GM23338 (cell line): ENCODE measurements at regions not wholly inside any gene's neighbourhood (a gene's known extent, or its start where the extent isn't known, plus 50 kb on each side); places are given as distances from the start of the nearest gene placed in this dataset.

Experiments used
- ATAC-seq: fragments of 200-7000 bp; cut with Tn5 transposase; 3 replicates; pipeline ENCODE4 v1.9.1; 2020
- DNase-seq: peaks from one replicate; pipeline ENCODE4 v3.0.0-alpha.2; 2015; ENCODE audit warnings: low spot score
- H2AFZ ChIP-seq: fragments of 200-600 bp; sonication (generic); 2 replicates; pipeline ENCODE4 v1.8.0; 2016; ENCODE audit warnings: antibody characterized with exemption, mild to moderate bottlenecking, moderate library complexity
- H3F3A ChIP-seq: fragments of 200-600 bp; sonication (generic); replicated peaks from 2 replicates; pipeline ENCODE4 v1.8.0; 2017; ENCODE audit warnings: antibody characterized with exemption, mixed run types, low read depth
- H3K27ac ChIP-seq: fragments of 200-600 bp; sonication (generic); 2 replicates; pipeline ENCODE4 v1.6.1; 2016; ENCODE audit warnings: low read depth
- H3K27me3 ChIP-seq: fragments of 200-600 bp; sonication (generic); 2 replicates; pipeline ENCODE4 v1.8.0; 2016; ENCODE audit warnings: mild to moderate bottlenecking, mixed run types, moderate library complexity; ENCODE audit not compliant: insufficient read depth
- H3K36me3 ChIP-seq: fragments of 200-600 bp; sonication (generic); 2 replicates; pipeline ENCODE4 v1.8.0; 2016; ENCODE audit warnings: mild to moderate bottlenecking; ENCODE audit not compliant: insufficient read depth
- H3K4me1 ChIP-seq: fragments of 200-600 bp; sonication (generic); 2 replicates; pipeline ENCODE4 v1.8.0; 2016; ENCODE audit warnings: mild to moderate bottlenecking, moderate library complexity; ENCODE audit not compliant: insufficient read depth
- H3K4me2 ChIP-seq: fragments of 200-600 bp; sonication (generic); 2 replicates; pipeline ENCODE4 v1.7.1; 2017; ENCODE audit warnings: mixed run types
- H3K4me3 ChIP-seq: fragments of 200-600 bp; sonication (generic); 2 replicates; pipeline ENCODE4 v1.6.1; 2016; ENCODE audit warnings: mixed run types
- H3K79me2 ChIP-seq: fragments of 200-600 bp; sonication (generic); replicated peaks from 2 replicates; pipeline ENCODE4 v1.8.0; 2017; ENCODE audit warnings: mild to moderate bottlenecking; ENCODE audit not compliant: insufficient read depth
- H3K9me2 ChIP-seq: fragments of 200-600 bp; sonication (generic); 2 replicates; pipeline ENCODE4 v1.8.0; 2017; ENCODE audit not compliant: insufficient read depth
- H4K20me1 ChIP-seq: fragments of 200-600 bp; sonication (generic); replicated peaks from 2 replicates; pipeline ENCODE4 v1.8.0; 2017; ENCODE audit warnings: mild to moderate bottlenecking; ENCODE audit not compliant: insufficient read depth
- H3K27ac Mint-ChIP-seq: 2 replicates; pipeline ENCODE4 v1.8.0; 2020; ENCODE audit warnings: inconsistent platforms, mild to moderate bottlenecking, moderate library complexity, mixed read lengths
- H3K27me3 Mint-ChIP-seq: 3 replicates; pipeline ENCODE4 v1.8.0; 2022; ENCODE audit warnings: low read depth, mild to moderate bottlenecking, moderate library complexity, mixed read lengths, inconsistent platforms; ENCODE audit not compliant: insufficient read depth, poor library complexity
- H3K36me3 Mint-ChIP-seq: 3 replicates; pipeline ENCODE4 v1.8.0; 2021; ENCODE audit warnings: low read depth, mild to moderate bottlenecking, inconsistent platforms, moderate library complexity, mixed read lengths
- H3K4me1 Mint-ChIP-seq: 3 replicates; pipeline ENCODE4 v1.8.0; 2020; ENCODE audit warnings: mild to moderate bottlenecking, inconsistent platforms, mixed read lengths
- H3K4me3 Mint-ChIP-seq: 3 replicates; pipeline ENCODE4 v1.8.0; 2021; ENCODE audit warnings: moderate library complexity, mild to moderate bottlenecking, inconsistent platforms, mixed read lengths
- H3K9me3 Mint-ChIP-seq: 3 replicates; pipeline ENCODE4 v1.8.0; 2020; ENCODE audit warnings: moderate library complexity, mild to moderate bottlenecking, inconsistent platforms, mixed read lengths
- CREB1 ChIP-seq: fragments of 250-450 bp; sonication (Bioruptor Pico); IDR thresholded peaks from 2 replicates; pipeline ENCODE4 v1.5.0; 2020; ENCODE audit warnings: low read depth, mild to moderate bottlenecking, moderate library complexity
- CTCF ChIP-seq, 2 experiments: fragments of 200-600 bp in 1 of 2; sonication (generic) in 1 of 2; conservative IDR thresholded peaks; 2 replicates each; pipeline versions ENCODE4 v1.5.1 to v1.6.1; 2016 to 2017; ENCODE audit warnings: antibody characterized with exemption in 2 of 2, low read depth in 2 of 2, mild to moderate bottlenecking in 2 of 2, moderate library complexity in 1 of 2
- ETS1 ChIP-seq: IDR thresholded peaks from 2 replicates; pipeline ENCODE4 v1.6.1; 2016; ENCODE audit warnings: antibody characterized with exemption
- EZH2 ChIP-seq: fragments of 200-600 bp; sonication (generic); IDR thresholded peaks from one replicate; pipeline ENCODE4 v1.8.0; 2017; ENCODE audit warnings: antibody characterized with exemption, mild to moderate bottlenecking, low read depth; ENCODE audit not compliant: unreplicated experiment
- EZH2phosphoT487 ChIP-seq: fragments of 200-600 bp; sonication (generic); IDR thresholded peaks from one replicate; pipeline ENCODE4 v1.8.1; 2018; ENCODE audit warnings: antibody characterized with exemption; ENCODE audit not compliant: unreplicated experiment
- JUNB ChIP-seq: IDR thresholded peaks from one replicate; pipeline ENCODE4 v1.6.1; 2016; ENCODE audit warnings: antibody characterized with exemption; ENCODE audit not compliant: unreplicated experiment
- NANOG ChIP-seq: IDR thresholded peaks from 2 replicates; pipeline ENCODE4 v1.6.1; 2016; ENCODE audit warnings: antibody characterized with exemption, borderline replicate concordance
- POLR2AphosphoS5 ChIP-seq: IDR thresholded peaks from 2 replicates; pipeline ENCODE4 v1.6.1; 2016; ENCODE audit warnings: antibody characterized with exemption, low read depth
- REST ChIP-seq: IDR thresholded peaks from one replicate; pipeline ENCODE4 v1.6.1; 2018; ENCODE audit warnings: antibody characterized with exemption; ENCODE audit not compliant: unreplicated experiment
- STAT1 ChIP-seq: IDR thresholded peaks from one replicate; pipeline ENCODE4 v1.6.1; 2016; ENCODE audit warnings: antibody characterized with exemption; ENCODE audit not compliant: unreplicated experiment
- ZNF114 ChIP-seq: fragments of 250-450 bp; sonication (Bioruptor Pico); IDR thresholded peaks from 2 replicates; pipeline ENCODE4 v1.5.0; 2020; ENCODE audit warnings: mild to moderate bottlenecking, moderate library complexity
- ZNF331 ChIP-seq: fragments of 250-450 bp; sonication (Bioruptor Pico); IDR thresholded peaks from 2 replicates; pipeline ENCODE4 v1.5.0; 2020; ENCODE audit warnings: low read depth, mild to moderate bottlenecking, moderate library complexity
- TF ChIP-seq, protein P1 (sequence below): fragments of 250-450 bp; sonication (Bioruptor Pico); IDR thresholded peaks from 2 replicates; pipeline ENCODE4 v1.5.0; 2020; ENCODE audit warnings: mild to moderate bottlenecking, moderate library complexity

GRCh38 chr11:10386861-10387205 lies 68.2 kb upstream of the AMPD3 start:
- Histone ChIP-seq H3K79me2 (no peaks in the 10 kb centered on the region), H3K27me3 (no peaks in the 10 kb centered on the region), H3K4me3 (no peak overlapping the region), H2AFZ (0 out of 2 replicates have a peak overlapping the region, but pooled peaks have one; percentile 18), H3K36me3 (peaks cover 8% of the 10 kb centered on the region; the same call in 1 of the 2 replicates), H3F3A (no peaks in the 10 kb centered on the region), H3K9me2 (peaks cover 9% of the 10 kb centered on the region; the same call in 1 of the 2 replicates), H4K20me1 (no peaks in the 10 kb centered on the region), H3K4me1 (no peaks in the 10 kb centered on the region), H3K4me2 (no peak overlapping the region), H3K27ac (no peak overlapping the region)
- H3K9me3 Mint-ChIP-seq: peaks cover 8% of the 10 kb centered on the region; the same call in 2 of the 3 replicates
- no peak overlapping the region for H3K27ac Mint-ChIP-seq
- TF ChIP-seq JUNB (no peak), STAT1 (no peak), CTCF (conservative IDR thresholded peaks at IDR 0.05; ENCODE audit: low read depth in 2 of 2) (no peak), POLR2AphosphoS5 (no peak), CREB1 (CRISPR knock-in tag) (no peak), REST (no peak), ZNF114 (no peak), ZNF331 (CRISPR knock-in tag) (no peak), EZH2phosphoT487 (no peak), ETS1 (no peak), EZH2 (no peak), NANOG (no peak)
- TF ChIP-seq, protein P1, sequence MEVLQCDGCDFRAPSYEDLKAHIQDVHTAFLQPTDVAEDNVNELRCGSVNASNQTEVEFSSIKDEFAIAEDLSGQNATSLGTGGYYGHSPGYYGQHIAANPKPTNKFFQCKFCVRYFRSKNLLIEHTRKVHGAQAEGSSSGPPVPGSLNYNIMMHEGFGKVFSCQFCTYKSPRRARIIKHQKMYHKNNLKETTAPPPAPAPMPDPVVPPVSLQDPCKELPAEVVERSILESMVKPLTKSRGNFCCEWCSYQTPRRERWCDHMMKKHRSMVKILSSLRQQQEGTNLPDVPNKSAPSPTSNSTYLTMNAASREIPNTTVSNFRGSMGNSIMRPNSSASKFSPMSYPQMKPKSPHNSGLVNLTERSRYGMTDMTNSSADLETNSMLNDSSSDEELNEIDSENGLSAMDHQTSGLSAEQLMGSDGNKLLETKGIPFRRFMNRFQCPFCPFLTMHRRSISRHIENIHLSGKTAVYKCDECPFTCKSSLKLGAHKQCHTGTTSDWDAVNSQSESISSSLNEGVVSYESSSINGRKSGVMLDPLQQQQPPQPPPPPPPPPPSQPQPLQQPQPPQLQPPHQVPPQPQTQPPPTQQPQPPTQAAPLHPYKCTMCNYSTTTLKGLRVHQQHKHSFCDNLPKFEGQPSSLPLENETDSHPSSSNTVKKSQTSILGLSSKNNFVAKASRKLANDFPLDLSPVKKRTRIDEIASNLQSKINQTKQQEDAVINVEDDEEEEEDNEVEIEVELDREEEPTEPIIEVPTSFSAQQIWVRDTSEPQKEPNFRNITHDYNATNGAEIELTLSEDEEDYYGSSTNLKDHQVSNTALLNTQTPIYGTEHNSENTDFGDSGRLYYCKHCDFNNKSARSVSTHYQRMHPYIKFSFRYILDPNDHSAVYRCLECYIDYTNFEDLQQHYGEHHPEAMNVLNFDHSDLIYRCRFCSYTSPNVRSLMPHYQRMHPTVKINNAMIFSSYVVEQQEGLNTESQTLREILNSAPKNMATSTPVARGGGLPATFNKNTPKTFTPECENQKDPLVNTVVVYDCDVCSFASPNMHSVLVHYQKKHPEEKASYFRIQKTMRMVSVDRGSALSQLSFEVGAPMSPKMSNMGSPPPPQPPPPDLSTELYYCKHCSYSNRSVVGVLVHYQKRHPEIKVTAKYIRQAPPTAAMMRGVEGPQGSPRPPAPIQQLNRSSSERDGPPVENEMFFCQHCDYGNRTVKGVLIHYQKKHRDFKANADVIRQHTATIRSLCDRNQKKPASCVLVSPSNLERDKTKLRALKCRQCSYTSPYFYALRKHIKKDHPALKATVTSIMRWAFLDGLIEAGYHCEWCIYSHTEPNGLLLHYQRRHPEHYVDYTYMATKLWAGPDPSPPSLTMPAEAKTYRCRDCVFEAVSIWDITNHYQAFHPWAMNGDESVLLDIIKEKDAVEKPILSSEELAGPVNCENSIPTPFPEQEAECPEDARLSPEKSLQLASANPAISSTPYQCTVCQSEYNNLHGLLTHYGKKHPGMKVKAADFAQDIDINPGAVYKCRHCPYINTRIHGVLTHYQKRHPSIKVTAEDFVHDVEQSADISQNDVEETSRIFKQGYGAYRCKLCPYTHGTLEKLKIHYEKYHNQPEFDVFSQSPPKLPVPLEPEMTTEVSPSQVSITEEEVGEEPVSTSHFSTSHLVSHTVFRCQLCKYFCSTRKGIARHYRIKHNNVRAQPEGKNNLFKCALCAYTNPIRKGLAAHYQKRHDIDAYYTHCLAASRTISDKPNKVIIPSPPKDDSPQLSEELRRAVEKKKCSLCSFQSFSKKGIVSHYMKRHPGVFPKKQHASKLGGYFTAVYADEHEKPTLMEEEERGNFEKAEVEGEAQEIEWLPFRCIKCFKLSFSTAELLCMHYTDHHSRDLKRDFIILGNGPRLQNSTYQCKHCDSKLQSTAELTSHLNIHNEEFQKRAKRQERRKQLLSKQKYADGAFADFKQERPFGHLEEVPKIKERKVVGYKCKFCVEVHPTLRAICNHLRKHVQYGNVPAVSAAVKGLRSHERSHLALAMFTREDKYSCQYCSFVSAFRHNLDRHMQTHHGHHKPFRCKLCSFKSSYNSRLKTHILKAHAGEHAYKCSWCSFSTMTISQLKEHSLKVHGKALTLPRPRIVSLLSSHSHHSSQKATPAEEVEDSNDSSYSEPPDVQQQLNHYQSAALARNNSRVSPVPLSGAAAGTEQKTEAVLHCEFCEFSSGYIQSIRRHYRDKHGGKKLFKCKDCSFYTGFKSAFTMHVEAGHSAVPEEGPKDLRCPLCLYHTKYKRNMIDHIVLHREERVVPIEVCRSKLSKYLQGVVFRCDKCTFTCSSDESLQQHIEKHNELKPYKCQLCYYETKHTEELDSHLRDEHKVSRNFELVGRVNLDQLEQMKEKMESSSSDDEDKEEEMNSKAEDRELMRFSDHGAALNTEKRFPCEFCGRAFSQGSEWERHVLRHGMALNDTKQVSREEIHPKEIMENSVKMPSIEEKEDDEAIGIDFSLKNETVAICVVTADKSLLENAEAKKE (CRISPR knock-in tag): no peak
- H3K4me1 Mint-ChIP-seq: peaks cover 4% of the 10 kb centered on the region; the same call in 2 of the 3 replicates
- no peak overlapping the region for H3K4me3 Mint-ChIP-seq
- ATAC-seq (no peak), DNase-seq (no peak)
- H3K36me3 Mint-ChIP-seq: no peaks in the 10 kb centered on the region; the same call in 1 of the 3 replicates
- H3K27me3 Mint-ChIP-seq: peaks cover 11% of the 10 kb centered on the region
